NCI-H82 (cell line): ENCODE measurements at regions not wholly inside any gene's neighbourhood (a gene's known extent, or its start where the extent isn't known, plus 50 kb on each side); places are given as distances from the start of the nearest gene placed in this dataset.
"Not testable (repeated sequence)": the region's sequence is repeated elsewhere in the genome, so short reads cannot be mapped to it uniquely, and the experiment has no call there.

ENCODE experiments used
- DNase-seq: peaks from one replicate; lab custom pipeline; 2025; lab: John Stamatoyannopoulos, UW

- no peak for DNase-seq
These were observed 207.7 kb downstream of the YTHDC2 start for GRCh38 chr5:113721171-113721570.

DNA sequence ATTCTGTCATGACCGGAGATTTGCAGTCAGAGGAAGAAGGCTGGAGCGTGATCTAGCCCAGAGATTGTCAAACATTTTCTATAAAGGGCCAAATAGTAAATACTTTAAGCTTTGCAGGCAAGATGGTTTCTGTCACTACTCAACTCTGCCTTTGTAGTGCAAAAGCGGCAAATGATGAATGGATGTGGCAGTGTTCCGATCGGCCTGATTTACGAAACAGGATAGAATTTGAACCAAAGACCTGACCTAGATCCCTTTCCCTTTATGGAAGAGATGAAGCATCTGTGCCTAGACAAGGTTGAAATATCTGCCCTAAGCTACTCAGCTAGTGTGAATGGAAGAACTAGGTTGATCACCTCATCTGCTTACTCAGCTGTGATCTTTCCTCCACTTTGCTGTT, 209.5 kb downstream of the YTHDC2 start:
- DNase-seq = no peak

DNA sequence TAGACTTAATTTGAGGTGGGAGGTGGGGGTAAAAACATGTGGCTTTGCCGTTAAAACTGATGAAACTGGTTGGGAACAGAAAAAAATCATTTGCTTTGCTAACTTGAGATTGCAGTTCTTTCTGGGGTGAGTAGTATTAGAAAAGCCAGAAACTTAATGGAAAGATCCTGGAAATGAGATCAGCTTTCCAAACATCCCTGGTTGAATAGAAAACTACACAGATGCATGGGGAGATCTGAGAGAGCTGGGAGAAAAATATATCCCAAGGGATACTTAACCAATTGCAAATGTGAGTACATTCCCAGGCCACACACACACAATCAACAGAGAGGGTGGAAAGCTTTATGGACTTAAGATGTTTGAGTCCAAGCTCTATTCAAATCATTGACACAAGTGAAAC, 222.3 kb downstream of the YTHDC2 start:
- no peak for DNase-seq

GRCh38 chr5:113742176-113742575, 228.7 kb downstream of the YTHDC2 start:
- no peak for DNase-seq

DNA sequence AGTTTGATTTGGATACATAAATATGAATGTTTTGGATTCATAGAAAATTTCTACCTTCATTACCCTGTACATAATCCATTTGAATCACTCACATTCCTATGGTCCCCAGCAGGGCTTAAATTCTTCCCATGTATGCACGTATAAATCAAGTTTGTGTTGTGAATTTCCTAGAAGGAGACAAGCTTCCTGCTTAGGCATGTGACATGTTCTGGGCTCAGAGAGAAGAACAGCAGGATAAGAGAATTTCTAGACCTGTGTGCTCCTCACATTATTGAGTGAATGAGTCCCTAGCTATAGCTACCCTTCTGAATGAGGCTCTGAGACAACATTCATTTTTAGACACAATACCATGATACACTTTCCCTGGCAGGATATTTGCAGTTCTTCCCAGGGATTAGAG, 229.1 kb downstream of the YTHDC2 start:
- no peak for DNase-seq

- DNase-seq = no peak
These were observed 234.9 kb downstream of the YTHDC2 start for GRCh38 chr5:113748403-113748802.

DNA sequence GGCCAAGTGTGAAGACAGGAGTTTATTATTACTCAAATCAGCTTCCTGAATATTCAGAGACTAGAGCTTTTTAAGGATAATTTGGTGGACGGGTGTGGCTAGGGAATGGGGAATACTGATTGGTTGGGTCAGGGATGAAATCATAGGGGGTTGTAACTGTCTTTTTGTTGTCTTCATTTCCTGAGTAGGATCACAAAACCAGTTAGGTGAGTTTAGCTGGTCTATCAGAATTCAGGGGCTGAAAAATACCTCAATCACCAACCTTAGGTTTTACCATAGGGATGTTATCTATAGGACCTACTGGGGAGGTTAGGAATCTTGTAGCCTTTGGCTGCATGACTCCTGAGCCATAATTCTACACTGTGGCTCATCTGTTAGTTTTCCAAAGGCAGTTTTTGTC, 235.8 kb downstream of the YTHDC2 start:
- DNase-seq = no peak

DNA sequence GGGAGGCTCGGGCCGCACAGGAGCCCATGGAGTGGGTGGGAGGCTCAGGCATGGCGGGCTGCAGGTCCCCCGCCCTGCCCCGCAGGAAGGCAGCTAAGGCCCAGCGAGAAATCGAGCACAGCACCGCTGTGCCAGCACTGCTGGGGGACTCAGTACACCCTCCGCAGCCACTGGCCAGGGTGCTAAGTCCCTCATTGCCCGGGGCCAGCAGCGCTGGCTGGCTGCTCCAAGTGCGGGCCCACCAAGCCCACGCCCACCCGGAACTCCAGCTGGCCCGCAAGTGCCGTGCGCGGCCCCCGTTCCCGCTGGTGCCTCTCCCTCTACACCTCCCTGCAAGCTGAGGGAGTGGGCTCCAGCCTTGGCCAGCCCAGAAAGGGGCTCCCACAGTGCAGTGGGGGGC, 239.7 kb downstream of the YTHDC2 start:
- DNase-seq = not testable (repeated sequence)

DNA sequence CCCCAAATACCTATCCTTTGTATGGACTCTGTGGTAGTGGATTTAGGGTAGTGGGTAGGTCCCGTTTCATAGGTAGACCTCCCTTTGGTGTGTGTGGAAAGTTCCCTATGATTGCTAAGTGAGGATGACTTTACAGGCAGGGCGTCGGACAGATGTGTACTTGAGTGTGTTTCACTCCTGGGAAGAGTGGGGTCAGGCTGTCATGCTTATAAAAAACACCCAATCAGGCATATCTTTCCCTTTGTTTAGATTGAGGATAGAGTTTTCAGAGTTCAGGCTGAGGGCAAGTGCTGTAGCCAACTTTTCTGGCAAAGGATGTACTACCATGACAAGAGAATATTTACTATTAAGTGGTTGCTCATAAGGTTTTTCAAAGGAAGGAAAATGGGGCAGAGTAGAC, 242.0 kb downstream of the YTHDC2 start:
- no peak for DNase-seq

DNA sequence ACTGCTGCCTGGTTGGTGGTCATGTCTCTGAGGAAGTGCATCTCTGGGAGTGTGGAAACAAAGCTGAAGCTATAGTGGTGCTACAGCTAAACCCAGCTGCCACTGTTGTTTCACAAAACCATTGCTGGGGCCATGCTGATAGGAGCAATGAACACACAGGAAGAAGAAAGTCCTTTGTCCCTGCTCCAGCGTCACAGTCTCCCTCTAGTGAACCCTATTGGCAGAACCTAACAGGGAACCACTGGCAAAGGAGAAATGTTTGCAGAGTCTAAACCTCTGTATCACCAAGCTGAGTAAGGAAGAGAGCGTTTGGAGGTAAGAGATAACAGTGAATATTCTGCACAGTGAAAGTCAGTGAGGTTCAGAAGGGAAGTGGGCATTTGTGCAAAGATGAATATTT, 244.0 kb downstream of the YTHDC2 start:
- peak; percentile 7 for DNase-seq

GRCh38 chr5:113759505-113759904, 246.0 kb downstream of the YTHDC2 start:
- no peak for DNase-seq

DNA sequence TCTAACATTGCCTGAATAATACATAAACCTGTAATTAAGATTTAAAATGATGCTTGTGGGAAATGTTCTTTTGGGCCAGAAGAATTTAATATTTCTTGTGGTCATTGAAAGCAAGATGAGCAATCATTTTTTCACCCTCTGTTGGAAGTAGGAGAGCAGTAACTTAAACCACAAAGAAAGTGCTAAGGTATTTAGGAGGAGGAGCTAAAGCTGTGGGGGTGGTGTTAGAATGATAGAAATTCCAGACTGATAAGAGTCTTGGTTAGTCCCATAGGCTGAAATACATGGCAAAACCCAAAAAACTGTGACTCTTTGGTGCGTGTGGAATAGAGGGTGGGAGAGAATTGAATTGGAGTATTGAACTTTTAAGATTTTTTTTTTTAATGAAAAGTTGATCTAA, 247.0 kb downstream of the YTHDC2 start:
- no peak for DNase-seq

DNA sequence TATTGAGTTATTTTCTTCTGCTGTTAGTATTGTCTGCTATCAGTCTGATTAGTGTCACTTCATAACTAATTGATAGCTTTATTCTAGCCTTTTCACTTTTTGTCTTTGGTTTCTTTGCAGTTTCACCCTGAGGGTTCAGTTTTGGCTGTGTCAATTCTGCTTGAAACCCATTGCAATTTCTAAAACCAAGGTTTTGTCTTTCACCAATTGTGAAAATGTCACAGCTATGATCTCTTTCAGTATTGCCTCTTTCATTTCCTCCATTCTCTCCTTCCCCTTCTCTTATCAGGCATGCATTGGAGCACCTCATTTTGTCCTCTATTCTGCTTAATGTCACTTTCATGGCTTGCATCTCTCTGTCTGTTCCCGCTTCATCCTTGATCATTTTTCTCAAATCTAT, 248.1 kb downstream of the YTHDC2 start:
- DNase-seq = no peak

DNA sequence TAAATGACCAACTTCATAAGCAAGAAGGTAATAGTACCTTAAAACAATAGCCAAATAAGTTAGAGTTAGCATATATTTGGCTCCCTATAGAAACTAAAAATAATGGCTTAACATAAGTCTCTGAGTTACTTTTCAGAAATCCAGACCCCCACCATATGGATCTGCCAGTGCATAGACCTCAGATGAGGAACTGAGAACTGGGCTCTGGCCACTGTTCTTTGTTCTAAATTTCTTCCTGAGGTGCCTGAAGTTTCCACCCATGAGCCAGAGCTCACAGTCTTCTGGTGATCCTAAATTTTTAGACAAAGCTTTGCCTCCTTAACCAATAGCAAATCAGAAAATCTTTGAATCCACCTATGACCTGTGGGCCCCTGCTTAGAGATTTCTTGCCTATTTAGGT, 250.9 kb downstream of the YTHDC2 start:
- no peak for DNase-seq

- not testable (repeated sequence) for DNase-seq
These were observed 253.3 kb downstream of the YTHDC2 start for GRCh38 chr5:113766827-113767226.

DNA sequence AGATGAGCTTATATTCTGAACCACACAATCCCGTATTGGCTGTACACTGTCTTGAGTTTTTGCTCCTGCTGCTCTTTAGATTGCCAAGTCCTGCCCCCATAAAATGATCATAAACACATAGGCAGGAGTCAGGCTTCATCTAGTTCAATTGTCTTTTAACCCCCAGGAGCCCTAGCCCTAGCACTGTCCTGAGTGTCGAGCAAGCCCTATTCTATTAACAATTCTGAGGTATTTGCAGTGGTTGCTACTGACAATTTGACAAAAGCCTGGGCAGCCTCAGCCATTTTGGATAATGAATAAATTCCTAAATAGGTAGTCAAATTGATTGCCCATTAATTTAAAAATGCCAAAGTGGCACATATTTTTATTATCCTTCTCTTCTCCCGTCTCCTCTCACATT, 257.2 kb downstream of the YTHDC2 start:
- no peak for DNase-seq

DNA sequence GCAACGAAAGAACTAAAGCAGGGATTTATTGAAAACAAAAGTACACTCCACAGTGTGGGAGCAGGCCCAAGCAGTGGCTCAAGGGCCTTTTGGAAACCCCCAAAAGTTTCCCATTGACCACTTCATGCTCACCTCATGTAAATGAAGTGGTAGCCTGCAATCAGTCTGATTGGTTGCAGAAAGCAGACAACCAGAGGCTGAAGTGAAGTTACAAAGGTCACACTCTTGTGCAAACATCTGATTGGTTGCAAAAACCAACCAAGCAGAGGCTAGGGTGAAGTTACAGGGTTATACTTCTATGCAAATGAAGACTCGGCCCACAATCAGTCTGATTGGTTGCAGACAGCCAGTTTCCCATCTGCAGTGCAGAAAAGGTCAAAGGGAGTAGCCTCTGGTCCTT, 258.0 kb downstream of the YTHDC2 start:
- no peak for DNase-seq

DNA sequence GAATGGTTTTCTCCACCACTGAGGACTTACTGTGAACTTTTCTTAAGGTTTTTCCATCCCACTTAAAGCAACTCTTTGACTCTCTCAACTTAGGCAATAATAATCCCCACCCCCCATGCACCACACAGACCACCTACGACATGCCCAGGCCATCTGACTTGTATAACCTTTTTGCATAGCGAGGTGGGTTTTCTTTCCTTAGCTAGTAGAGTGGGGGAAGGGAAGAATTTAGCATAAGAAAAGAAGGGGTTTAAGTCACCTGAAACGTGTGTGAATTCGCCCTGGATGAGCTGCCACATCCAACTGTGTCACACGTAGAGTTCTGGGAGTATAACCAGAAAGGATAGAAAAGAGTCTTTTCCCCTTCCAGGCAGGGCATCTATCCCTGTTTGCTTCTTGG, 262.7 kb downstream of the YTHDC2 start:
- no peak for DNase-seq

GRCh38 chr5:113776832-113777525, 263.5 kb downstream of the YTHDC2 start:
- DNase-seq = no peak

GRCh38 chr5:113778147-113778546, 264.7 kb downstream of the YTHDC2 start:
- DNase-seq = no peak

GRCh38 chr5:113788141-113788655, 274.7 kb downstream of the YTHDC2 start:
- DNase-seq = no peak

DNA sequence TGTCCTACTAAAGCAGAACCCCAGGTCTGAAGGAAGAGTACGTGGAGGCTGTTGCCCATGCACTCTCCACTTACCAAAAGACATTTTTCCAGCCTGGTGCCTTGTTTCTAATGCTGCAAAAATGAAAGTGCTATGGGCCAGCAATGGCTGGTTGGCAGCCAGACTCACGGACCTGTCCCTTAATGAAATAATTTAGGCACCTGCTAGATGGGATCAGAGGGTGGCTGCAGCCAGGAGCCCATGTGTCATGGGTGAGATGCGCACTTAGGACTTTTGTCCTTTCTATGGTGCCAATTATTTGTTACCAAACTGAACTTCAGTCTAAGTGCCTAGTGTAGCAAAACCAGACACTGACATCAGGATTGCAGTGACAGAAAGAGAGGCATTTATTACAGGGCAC, 276.3 kb downstream of the YTHDC2 start:
- no peak for DNase-seq

DNA sequence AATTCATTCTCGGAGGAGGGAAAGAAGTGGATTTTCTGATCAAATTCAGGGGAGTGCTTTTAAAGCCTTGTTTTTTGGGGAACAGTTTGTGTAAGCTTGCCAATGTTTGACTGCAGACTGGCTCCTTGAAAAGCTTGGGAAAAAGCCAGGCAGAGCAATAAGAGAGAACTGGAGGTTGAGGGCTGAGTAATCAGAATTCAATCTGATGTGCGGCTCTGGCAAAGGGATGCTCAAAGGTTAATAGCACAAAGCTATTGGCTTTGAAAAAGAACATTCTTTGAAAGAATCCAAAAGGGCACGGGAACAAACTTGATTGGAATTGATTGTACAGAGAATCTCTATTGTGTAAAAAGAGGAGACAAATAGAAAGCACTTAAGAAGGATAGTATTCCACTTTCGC, 279.3 kb downstream of the YTHDC2 start:
- DNase-seq = no peak

DNA sequence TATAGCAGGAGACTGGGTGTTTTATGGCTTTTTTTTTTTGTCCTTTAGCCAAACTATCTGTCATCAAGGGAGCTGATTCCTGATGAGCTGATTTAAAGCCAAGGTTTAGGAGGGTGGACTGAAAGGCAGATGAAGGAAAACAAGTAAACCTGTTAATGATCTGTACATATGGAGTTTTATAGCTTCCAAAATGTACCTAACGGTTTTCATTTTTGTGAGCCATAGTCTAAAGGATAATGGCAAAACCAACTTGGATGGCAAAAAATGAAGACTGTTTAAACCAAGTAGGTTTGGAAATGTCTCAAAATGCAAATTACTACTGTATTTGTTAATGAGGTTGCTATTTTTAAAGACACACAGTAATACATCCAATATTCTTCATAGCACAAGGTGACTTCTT, 281.5 kb downstream of the YTHDC2 start:
- no peak for DNase-seq
